ENCODE measurements at regions not wholly inside any gene's neighbourhood (a gene's known extent, or its start where the extent isn't known, plus 50 kb on each side); places are given as distances from the start of the nearest gene placed in this dataset.

DNA sequence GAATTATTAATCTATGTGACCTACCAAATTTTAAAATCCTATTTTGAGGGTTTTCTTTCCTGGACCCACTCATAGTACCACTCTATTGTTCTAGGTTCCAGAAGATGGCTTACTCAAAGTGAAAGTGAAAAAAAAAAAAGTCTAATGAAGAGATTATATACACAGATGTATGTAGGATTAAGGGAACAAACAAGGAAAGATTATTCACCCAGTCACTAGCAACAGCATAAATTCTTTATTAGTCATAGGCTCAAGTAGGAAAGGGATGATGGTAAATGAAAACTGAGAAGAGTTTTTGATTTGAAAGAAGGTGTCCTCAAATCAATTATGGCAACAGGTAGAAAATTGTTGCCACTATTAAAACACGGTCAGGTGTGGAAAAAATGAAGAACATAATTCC lies 923.7 kb downstream of the TBC1D32 start:
- Mint-ChIP-seq H3K4me3 (no peak overlapping the region), H3K9me3 (peaks cover 3% of the 10 kb centered on the region), H3K36me3 (ENCODE audit: low read depth) (no peaks in the 10 kb centered on the region), H3K4me1 (ENCODE audit: low read depth) (no peaks in the 10 kb centered on the region), H3K27me3 (no peaks in the 10 kb centered on the region), H3K27ac (no peak overlapping the region)
- DNase-seq (no peak), ATAC-seq (no peak)
- CTCF ChIA-PET, result no interaction called here
- TF ChIP-seq, protein P1, sequence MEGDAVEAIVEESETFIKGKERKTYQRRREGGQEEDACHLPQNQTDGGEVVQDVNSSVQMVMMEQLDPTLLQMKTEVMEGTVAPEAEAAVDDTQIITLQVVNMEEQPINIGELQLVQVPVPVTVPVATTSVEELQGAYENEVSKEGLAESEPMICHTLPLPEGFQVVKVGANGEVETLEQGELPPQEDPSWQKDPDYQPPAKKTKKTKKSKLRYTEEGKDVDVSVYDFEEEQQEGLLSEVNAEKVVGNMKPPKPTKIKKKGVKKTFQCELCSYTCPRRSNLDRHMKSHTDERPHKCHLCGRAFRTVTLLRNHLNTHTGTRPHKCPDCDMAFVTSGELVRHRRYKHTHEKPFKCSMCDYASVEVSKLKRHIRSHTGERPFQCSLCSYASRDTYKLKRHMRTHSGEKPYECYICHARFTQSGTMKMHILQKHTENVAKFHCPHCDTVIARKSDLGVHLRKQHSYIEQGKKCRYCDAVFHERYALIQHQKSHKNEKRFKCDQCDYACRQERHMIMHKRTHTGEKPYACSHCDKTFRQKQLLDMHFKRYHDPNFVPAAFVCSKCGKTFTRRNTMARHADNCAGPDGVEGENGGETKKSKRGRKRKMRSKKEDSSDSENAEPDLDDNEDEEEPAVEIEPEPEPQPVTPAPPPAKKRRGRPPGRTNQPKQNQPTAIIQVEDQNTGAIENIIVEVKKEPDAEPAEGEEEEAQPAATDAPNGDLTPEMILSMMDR (IDR thresholded peaks at IDR 0.05), result no peak
- intact Hi-C loops (cut with micrococcal nuclease), result no loop called here
- POLR2A ChIA-PET, result no interaction called here

DNA sequence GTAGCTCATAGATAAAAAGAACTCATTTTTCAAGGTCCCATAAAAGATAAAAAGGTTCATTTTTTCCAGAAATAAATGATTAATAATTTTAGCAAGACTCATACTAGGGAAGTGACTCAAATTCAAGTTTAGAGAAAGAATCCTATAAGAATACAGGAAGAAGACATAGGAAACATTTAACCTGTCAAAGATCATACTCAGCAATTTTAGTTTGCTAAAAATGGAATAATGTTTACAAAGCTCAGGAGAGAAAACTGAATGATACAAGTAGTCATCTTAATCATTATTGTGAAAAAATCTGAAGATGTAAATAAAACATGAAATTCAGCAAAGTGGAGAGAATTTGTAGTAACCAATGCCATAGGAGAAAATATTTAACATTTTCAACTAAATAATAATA lies 926.6 kb downstream of the TBC1D32 start:
- no peaks in the 10 kb centered on the region for H3K4me1 Mint-ChIP-seq (ENCODE audit: low read depth)

DNA sequence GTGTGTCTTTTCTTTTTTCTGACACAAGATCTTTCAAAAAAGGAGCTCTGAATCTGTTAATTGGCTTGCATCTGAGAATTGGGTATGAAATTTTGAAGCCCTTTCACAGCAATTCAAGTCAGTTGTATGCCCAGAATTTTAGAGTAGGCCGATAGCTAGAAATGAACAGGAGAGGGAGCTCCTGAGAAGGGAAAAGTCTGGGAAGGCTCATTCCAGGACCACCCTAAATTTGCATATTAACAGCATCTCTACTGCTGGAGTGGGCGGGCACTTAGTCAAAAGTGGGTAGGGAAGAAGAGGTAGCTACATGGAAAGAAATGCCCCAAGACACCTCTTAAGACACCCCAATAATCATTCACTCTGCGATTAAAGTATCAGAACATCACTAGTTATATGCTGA lies 928.3 kb downstream of the TBC1D32 start:
- POLR2A ChIA-PET, result no interaction called here

More for the DNA sequence above, 926.6 kb downstream of the TBC1D32 start:
- intact Hi-C loops (cut with micrococcal nuclease), result no loop called here
- CTCF ChIA-PET, result no interaction called here
- H3K27me3 Mint-ChIP-seq, result no peaks in the 10 kb centered on the region
- no peak overlapping the region for H3K27ac Mint-ChIP-seq
- H3K36me3 Mint-ChIP-seq (ENCODE audit: low read depth), result no peaks in the 10 kb centered on the region
- TF ChIP-seq, protein P1 (IDR thresholded peaks at IDR 0.05), result no peak
- POLR2A ChIA-PET, result no interaction called here
- no peak overlapping the region for H3K4me3 Mint-ChIP-seq
- no peak for DNase-seq
- H3K9me3 Mint-ChIP-seq, result peaks cover 7% of the 10 kb centered on the region
- no peak for ATAC-seq

DNA sequence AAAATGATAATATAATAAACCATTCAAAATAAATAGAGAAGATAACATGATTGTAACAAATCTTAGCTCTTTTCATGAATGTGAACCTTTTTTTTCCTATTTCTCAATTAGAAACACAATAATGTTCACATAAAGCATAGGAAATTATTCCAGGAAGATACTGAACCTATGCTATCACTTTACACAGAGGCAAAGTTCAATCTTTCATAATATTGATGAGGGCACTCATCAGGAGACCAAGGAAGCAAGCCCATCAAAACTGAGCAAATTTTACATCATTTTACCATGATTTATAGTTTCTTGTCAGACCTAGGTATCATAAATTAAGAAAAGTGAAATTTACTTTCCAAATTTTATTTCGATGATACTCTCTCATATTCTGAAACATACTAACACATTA lies 938.5 kb downstream of the TBC1D32 start:
- POLR2A ChIA-PET, result no interaction called here
- no peaks in the 10 kb centered on the region for H3K36me3 Mint-ChIP-seq (ENCODE audit: low read depth)
- no peak for ATAC-seq

More for the DNA sequence above, 928.3 kb downstream of the TBC1D32 start:
- CTCF ChIA-PET, result no interaction called here
- H3K4me3 Mint-ChIP-seq, result no peak overlapping the region
- no peaks in the 10 kb centered on the region for H3K27me3 Mint-ChIP-seq
- no peak for DNase-seq
- H3K4me1 Mint-ChIP-seq (ENCODE audit: low read depth), result no peaks in the 10 kb centered on the region
- no peak overlapping the region for H3K27ac Mint-ChIP-seq
- H3K9me3 Mint-ChIP-seq, result peaks cover 9% of the 10 kb centered on the region
- no peaks in the 10 kb centered on the region for H3K36me3 Mint-ChIP-seq (ENCODE audit: low read depth)
- intact Hi-C loops (cut with micrococcal nuclease), result no loop called here
- TF ChIP-seq, protein P1 (IDR thresholded peaks at IDR 0.05), result no peak
- ATAC-seq, result no peak

DNA sequence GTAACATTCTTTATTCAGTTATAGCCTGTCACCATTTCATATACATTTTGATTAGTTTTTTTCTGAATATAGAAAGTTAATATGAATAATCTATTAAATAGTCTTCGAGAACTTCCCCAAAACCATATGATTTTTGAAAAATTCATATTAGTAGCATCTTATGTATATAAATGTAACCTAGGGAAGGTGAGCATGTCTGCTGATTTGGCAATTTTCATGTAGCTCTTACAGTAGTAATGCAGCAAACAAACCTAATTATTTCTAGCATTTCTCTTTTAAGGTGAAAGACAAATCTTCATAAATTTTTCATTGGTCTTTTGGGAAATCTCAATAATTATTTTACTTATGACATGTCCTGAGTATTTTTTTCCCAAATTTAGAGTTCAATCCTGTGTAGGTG lies 939.0 kb downstream of the TBC1D32 start:
- intact Hi-C loops (cut with micrococcal nuclease), result no loop called here
- no peaks in the 10 kb centered on the region for H3K9me3 Mint-ChIP-seq
- no peaks in the 10 kb centered on the region for H3K27me3 Mint-ChIP-seq
- DNase-seq, result no peak
- no peaks in the 10 kb centered on the region for H3K4me1 Mint-ChIP-seq (ENCODE audit: low read depth)
- ChIA-PET POLR2A (no interaction called here), CTCF (no interaction called here)
- H3K27ac Mint-ChIP-seq, result no peak overlapping the region
- H3K36me3 Mint-ChIP-seq (ENCODE audit: low read depth), result no peaks in the 10 kb centered on the region
- no peak for ATAC-seq
- TF ChIP-seq, protein P1 (IDR thresholded peaks at IDR 0.05), result no peak
- H3K4me3 Mint-ChIP-seq, result no peak overlapping the region

More for the DNA sequence above, 938.5 kb downstream of the TBC1D32 start:
- Mint-ChIP-seq H3K9me3 (no peaks in the 10 kb centered on the region), H3K4me1 (ENCODE audit: low read depth) (no peaks in the 10 kb centered on the region), H3K27ac (no peak overlapping the region), H3K27me3 (no peaks in the 10 kb centered on the region), H3K4me3 (no peak overlapping the region)
- DNase-seq, result no peak
- TF ChIP-seq, protein P1 (IDR thresholded peaks at IDR 0.05), result no peak
- intact Hi-C loops (cut with micrococcal nuclease), result no loop called here
- CTCF ChIA-PET, result no interaction called here

All from activated CD8-positive, alpha-beta T cell treated with anti-CD3 and anti-CD28 coated beads for 36 hours (primary cell).